A673 (cell line): ENCODE measurements at regions not wholly inside any gene's neighbourhood (a gene's known extent, or its start where the extent isn't known, plus 50 kb on each side); places are given as distances from the start of the nearest gene placed in this dataset.

Experiments
- BruUV-seq: library from RNA; stranded (reverse); fragments of 400-500 nt; replicated peaks from 2 replicates; lab custom pipeline; 2021; lab: Mats Ljungman, UMichigan
- CTCF ChIA-PET: fragments of 300-600 bp; sonication (Branson Sonifier 250); formaldehyde crosslinking; loops from one replicate; lab custom pipeline; 2022; ENCODE audit warnings: antibody characterized with exemption; lab: Charles Lee
- POLR2A ChIA-PET: fragments of 300-600 bp; sonication (Branson Sonifier 250); formaldehyde crosslinking; loops from one replicate; lab custom pipeline; 2022; ENCODE audit warnings: antibody characterized with exemption; ENCODE audit not compliant: low non-redundant PET; lab: Charles Lee
- DNase-seq: peaks from one replicate; pipeline ENCODE4 v3.0.0-alpha.2; 2015; ENCODE audit warnings: low spot score
- H3K27ac ChIP-seq: fragments of 200-600 bp; sonication (generic); 2 replicates; pipeline ENCODE4 v1.5.1; 2016; ENCODE audit warnings: mixed run types, low read depth, mild to moderate bottlenecking, mixed read lengths, antibody characterized with exemption, low read length; ENCODE audit not compliant: poor library complexity, severe bottlenecking
- H3K27me3 ChIP-seq: fragments of 200-600 bp; sonication (generic); replicated peaks from 2 replicates; pipeline ENCODE4 v1.6.1; 2017; ENCODE audit warnings: mixed run types, low read depth, mild to moderate bottlenecking, mixed read lengths, antibody characterized with exemption, low read length; ENCODE audit not compliant: insufficient read depth, poor library complexity
- H3K36me3 ChIP-seq: fragments of 200-600 bp; sonication (generic); 2 replicates; pipeline ENCODE4 v1.6.1; 2016; ENCODE audit warnings: mixed run types, mild to moderate bottlenecking, mixed read lengths, antibody characterized with exemption, low read length; ENCODE audit not compliant: insufficient read depth, poor library complexity, severe bottlenecking
- H3K4me1 ChIP-seq: fragments of 200-600 bp; sonication (generic); 2 replicates; pipeline ENCODE4 v1.6.1; 2017; ENCODE audit warnings: mixed run types, mild to moderate bottlenecking, mixed read lengths, antibody characterized with exemption, low read length; ENCODE audit not compliant: insufficient read depth, poor library complexity, severe bottlenecking
- H3K4me3 ChIP-seq: fragments of 200-600 bp; sonication (generic); 2 replicates; pipeline ENCODE4 v1.5.1; 2016; ENCODE audit warnings: low read depth, mixed run types, mild to moderate bottlenecking, mixed read lengths, low read length; ENCODE audit not compliant: poor library complexity, severe bottlenecking
- H3K9me3 ChIP-seq: fragments of 200-600 bp; sonication (generic); 2 replicates; pipeline ENCODE4 v1.6.1; 2016; ENCODE audit warnings: mixed run types, low read depth, mild to moderate bottlenecking, mixed read lengths, antibody characterized with exemption, low read length; ENCODE audit not compliant: poor library complexity, severe bottlenecking
- CTCF ChIP-seq: fragments of 300-800, 200-600 bp; sonication (generic); conservative IDR thresholded peaks from 2 replicates; pipeline ENCODE4 v1.5.1; 2017; ENCODE audit warnings: low read depth, mild to moderate bottlenecking, antibody characterized with exemption, low read length, moderate library complexity, mixed read lengths
- EZH2 ChIP-seq: fragments of 200-600 bp; sonication (generic); IDR thresholded peaks from 2 replicates; pipeline ENCODE4 v1.6.1; 2017; ENCODE audit warnings: borderline replicate concordance, low read depth, mild to moderate bottlenecking, mixed read lengths, antibody characterized with exemption, low read length; ENCODE audit not compliant: poor library complexity, severe bottlenecking
- intact Hi-C: fragments of 100-400 bp; cut with micrococcal nuclease; formaldehyde crosslinking; loops from one replicate; pipeline ENCODE4 v1.10.0; 2022; ENCODE audit not compliant: unreplicated experiment

GRCh38 chr6:113055998-113056397, 708.9 kb downstream of the RFPL4B start:
- intact Hi-C loops: no loop called here
- ChIA-PET CTCF (no interaction called here), POLR2A (no interaction called here)

GRCh38 chr6:113057567-113058053, 710.5 kb downstream of the RFPL4B start:
- ChIA-PET CTCF (no interaction called here), POLR2A (no interaction called here)
- TF ChIP-seq CTCF (no peak), EZH2 (no peak)
- no TSS peak for BruUV-seq
- peaks cover 13% of the 10 kb centered on the region for H3K4me1 ChIP-seq
- no peaks in the 10 kb centered on the region for H3K36me3 ChIP-seq
- no peak overlapping the region for H3K27ac ChIP-seq
- no peak for DNase-seq
- intact Hi-C loops: no loop called here
- no peaks in the 10 kb centered on the region for H3K27me3 ChIP-seq
- peaks cover 6% of the 10 kb centered on the region for H3K9me3 ChIP-seq
- H3K4me3 ChIP-seq: no peak overlapping the region

More at GRCh38 chr6:113055998-113056397, 708.9 kb downstream of the RFPL4B start:
- Histone ChIP-seq H3K9me3 (peaks cover 6% of the 10 kb centered on the region), H3K4me3 (no peak overlapping the region), H3K36me3 (no peaks in the 10 kb centered on the region), H3K27ac (no peak overlapping the region), H3K27me3 (no peaks in the 10 kb centered on the region), H3K4me1 (peaks cover 13% of the 10 kb centered on the region)
- no TSS peak for BruUV-seq
- no peak for TF ChIP-seq EZH2
- TF ChIP-seq CTCF: no peak
- DNase-seq: no peak

DNA sequence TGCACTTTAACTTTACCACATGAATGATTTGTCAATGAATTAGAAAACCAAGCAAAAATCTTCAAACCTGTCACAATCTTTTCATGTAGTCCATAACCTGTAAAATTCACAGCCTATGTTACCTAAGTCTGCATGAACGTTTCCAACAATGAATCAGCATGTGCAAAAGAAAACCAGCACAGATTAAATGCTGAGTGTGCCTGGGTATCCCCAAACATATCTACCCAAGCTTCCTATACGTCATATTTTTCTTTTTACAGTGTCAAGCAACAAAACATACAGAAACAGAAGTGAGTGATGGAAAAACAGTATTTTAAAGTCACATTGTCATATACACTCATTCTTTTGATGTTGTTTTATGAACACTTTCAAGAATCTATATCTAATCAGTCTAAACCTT, 713.5 kb downstream of the RFPL4B start:
- CTCF ChIA-PET: no interaction called here

More for the DNA sequence above, 713.5 kb downstream of the RFPL4B start:
- Histone ChIP-seq H3K4me3 (no peak overlapping the region), H3K4me1 (peaks cover 20% of the 10 kb centered on the region), H3K36me3 (no peaks in the 10 kb centered on the region), H3K9me3 (peaks cover 6% of the 10 kb centered on the region), H3K27ac (no peak overlapping the region), H3K27me3 (no peaks in the 10 kb centered on the region)
- no peak for TF ChIP-seq CTCF
- no peak for TF ChIP-seq EZH2
- no peak for DNase-seq
- intact Hi-C loops: no loop called here
- POLR2A ChIA-PET: no interaction called here
- BruUV-seq: no TSS peak
